PFSK-1 (cell line): ENCODE measurements at regions not wholly inside any gene's neighbourhood (a gene's known extent, or its start where the extent isn't known, plus 50 kb on each side); places are given as distances from the start of the nearest gene placed in this dataset.

Source experiments
- POLR2AphosphoS5 ChIP-seq: IDR thresholded peaks from 2 replicates; pipeline ENCODE4 v1.6.1; 2012; ENCODE audit warnings: low read depth, mild to moderate bottlenecking, control low read depth, low read length, moderate library complexity
- TAF1 ChIP-seq: IDR thresholded peaks from 2 replicates; pipeline ENCODE4 v1.6.1; 2012; ENCODE audit warnings: low read length, control low read depth, borderline replicate concordance; ENCODE audit not compliant: insufficient read depth

GRCh38 chr7:136116186-136116585 is 139.0 kb upstream of the MTPN start:
- TF ChIP-seq POLR2AphosphoS5 (no peak), TAF1 (no peak)
